ENCODE measurements at regions not wholly inside any gene's neighbourhood (a gene's known extent, or its start where the extent isn't known, plus 50 kb on each side); places are given as distances from the start of the nearest gene placed in this dataset.

DNA sequence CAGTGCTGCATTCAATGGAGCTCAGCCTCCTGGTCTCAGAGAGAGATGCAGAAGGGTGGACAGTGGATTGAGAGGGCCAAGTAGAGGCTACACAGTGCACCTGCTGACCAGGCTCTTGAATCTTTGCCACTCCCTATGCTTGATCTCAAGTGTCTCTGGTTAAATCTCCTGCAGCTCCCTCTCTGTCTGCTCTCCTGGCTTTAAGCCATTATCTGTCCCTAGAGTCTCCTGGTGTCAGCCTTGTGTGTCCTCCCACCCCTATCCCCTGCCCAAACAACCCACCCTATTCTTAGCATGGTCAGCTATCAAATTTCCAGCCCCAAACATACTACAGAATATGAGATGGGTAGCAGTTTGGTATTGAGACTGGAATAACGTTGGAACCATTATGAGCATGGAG is 479.3 kb upstream of the CELF2 start:
- Mint-ChIP-seq H3K4me3 (no peak overlapping the region), H3K9me3 (no peaks in the 10 kb centered on the region), H3K36me3 (no peaks in the 10 kb centered on the region), H3K27ac (no peak overlapping the region), H3K27me3 (no peaks in the 10 kb centered on the region), H3K4me1 (no peaks in the 10 kb centered on the region)
- ATAC-seq: no peak

DNA sequence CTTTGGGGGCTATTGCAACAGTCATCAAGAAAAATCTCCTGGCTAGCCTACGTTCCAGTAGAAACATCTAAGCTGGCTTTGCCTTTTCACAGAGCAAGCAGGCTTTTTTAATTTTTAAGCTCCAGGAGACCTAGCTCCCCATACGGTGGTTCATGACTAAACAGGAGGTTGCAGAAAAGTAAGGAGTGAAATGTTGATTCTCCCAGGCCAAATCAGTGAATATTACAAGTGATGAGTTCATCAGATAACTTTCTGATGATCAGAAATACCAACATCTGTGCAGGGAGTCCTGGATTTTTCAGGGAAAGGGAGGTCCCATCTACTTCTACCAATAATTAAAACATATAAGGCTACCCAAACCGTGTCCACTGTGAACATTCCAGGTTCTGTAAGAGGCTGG is 477.3 kb upstream of the CELF2 start:
- H3K9me3 Mint-ChIP-seq: no peaks in the 10 kb centered on the region
- H3K27me3 Mint-ChIP-seq: no peaks in the 10 kb centered on the region
- H3K27ac Mint-ChIP-seq: no peak overlapping the region
- H3K36me3 Mint-ChIP-seq: no peaks in the 10 kb centered on the region
- H3K4me1 Mint-ChIP-seq: no peaks in the 10 kb centered on the region
- ATAC-seq: no peak
- no peak overlapping the region for H3K4me3 Mint-ChIP-seq

DNA sequence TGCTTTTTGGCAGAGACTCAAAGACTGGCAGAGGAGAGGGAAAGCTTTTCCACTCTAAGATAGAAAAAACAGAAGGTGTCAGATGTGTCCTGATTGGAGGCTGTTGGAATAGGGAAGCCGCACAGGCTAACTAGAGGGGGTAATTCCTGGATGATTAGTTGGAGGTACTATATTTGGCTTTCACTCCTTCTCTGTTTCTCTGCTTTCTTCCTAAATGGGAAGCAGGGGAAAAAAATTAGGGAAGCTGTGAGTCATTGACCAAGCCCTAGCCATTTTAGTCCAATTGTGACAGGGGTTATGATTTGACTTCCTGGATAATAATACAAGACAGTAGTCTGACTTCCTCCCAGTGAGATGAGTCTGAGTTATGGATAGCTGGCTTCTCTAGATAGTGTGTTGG is 475.2 kb upstream of the CELF2 start:
- ATAC-seq: no peak
- H3K27me3 Mint-ChIP-seq: no peaks in the 10 kb centered on the region
- H3K4me1 Mint-ChIP-seq: no peaks in the 10 kb centered on the region
- H3K27ac Mint-ChIP-seq: no peak overlapping the region
- no peaks in the 10 kb centered on the region for H3K36me3 Mint-ChIP-seq
- no peaks in the 10 kb centered on the region for H3K9me3 Mint-ChIP-seq
- no peak overlapping the region for H3K4me3 Mint-ChIP-seq

DNA sequence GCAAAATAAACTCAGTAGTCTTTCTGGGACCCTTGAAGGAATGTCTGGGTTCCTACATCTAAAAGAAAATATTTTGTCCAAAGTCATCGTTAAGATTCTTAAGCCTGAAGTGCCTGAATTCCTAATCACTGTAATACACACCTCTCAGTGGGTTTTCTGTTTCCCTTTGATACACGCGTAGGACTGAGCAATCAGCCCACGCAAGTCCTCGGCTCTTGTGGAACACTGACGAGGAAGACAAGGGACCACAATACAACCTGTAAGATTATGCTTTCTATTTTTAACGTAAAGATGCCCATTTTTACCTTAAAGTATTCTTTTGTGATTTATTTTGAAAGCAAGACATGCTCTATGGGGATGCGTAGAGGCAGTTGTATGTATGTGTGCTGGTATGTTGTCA is 472.8 kb upstream of the CELF2 start:
- ATAC-seq: no peak

DNA sequence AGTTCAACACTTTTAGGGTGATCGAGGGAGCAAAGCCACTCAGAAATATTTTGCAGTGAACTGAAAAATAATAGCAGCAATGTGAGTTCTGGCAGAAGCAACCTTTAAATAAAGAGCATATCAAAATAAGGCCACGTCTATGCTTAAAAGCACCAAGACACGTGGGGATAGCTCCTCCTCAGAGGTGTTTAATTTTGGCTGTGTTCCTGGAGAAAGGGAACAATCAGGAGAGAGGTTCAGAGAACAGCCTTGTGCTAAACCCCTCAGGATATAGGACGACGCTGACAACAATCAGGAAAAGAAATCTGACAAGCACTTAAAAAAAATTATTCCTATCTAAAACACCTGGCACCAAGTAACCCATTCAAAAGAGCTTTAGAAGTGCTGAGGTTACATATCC is 471.9 kb upstream of the CELF2 start:
- Mint-ChIP-seq H3K4me1 (no peaks in the 10 kb centered on the region), H3K27me3 (no peaks in the 10 kb centered on the region), H3K9me3 (no peaks in the 10 kb centered on the region), H3K36me3 (no peaks in the 10 kb centered on the region), H3K4me3 (no peak overlapping the region), H3K27ac (no peak overlapping the region)
- no peak for ATAC-seq

More for the DNA sequence above, 472.8 kb upstream of the CELF2 start:
- no peaks in the 10 kb centered on the region for H3K4me1 Mint-ChIP-seq
- H3K27me3 Mint-ChIP-seq: no peaks in the 10 kb centered on the region
- H3K27ac Mint-ChIP-seq: no peak overlapping the region
- no peaks in the 10 kb centered on the region for H3K36me3 Mint-ChIP-seq
- H3K9me3 Mint-ChIP-seq: no peaks in the 10 kb centered on the region
- no peak overlapping the region for H3K4me3 Mint-ChIP-seq

DNA sequence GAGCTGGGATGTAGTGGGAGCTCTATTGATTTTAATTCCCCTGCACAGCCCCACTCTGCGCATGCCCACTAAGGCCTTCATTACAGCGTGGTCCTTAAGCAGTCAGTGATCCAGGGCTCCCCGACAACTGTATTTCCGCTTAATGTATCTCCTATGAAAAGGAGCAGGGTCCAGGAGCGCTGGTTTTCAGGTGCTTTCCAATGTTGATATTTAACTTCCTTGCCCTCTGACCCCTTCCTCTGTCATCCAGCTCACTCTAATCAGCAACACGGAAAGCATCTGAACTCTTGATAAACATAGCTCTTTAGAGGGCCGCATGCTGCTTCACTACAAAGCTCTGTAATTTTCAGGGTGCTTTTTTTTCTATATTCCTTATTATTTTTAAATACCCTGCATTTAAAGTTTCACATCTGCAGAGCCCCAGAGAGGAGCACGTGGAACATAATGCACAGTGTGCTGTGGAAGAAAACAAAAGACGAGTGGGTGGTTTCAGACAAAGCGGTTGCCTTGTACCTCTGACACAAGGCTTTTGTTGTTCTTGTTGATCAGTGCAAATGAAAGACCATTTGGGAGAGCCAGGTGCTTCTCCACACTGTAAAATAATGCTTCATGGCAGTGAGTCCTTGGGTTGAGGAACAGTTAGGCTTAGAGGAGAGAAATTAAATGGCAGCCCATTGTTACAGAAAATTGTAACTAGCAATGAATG is 465.9 kb upstream of the CELF2 start:
- Mint-ChIP-seq H3K27me3 (no peaks in the 10 kb centered on the region), H3K27ac (no peak overlapping the region), H3K36me3 (no peaks in the 10 kb centered on the region), H3K9me3 (peaks cover 2% of the 10 kb centered on the region), H3K4me1 (no peaks in the 10 kb centered on the region), H3K4me3 (no peak overlapping the region)
- ATAC-seq: no peak

DNA sequence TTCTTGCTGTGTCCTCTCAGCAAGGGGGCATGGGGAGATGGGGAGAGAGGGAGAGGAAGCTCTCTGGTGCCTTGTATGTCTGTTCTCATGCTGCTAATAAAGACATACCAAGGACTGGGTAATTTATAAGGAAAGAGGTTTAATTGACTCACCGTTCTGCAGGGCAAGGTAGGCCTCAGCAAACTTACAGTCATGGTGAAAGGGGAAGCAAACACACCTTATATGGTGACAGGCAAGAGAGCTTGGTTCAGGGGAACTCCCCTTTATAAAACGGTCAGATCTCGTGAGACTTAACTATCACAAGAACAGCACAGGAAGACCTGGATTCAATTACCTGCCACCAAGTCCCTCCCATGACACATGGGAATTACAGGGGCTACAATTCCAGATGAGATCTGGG is 464.7 kb upstream of the CELF2 start:
- no peak for ATAC-seq
- H3K4me3 Mint-ChIP-seq: no peak overlapping the region
- H3K4me1 Mint-ChIP-seq: no peaks in the 10 kb centered on the region
- no peak overlapping the region for H3K27ac Mint-ChIP-seq
- H3K36me3 Mint-ChIP-seq: no peaks in the 10 kb centered on the region
- peaks cover 2% of the 10 kb centered on the region for H3K9me3 Mint-ChIP-seq
- no peaks in the 10 kb centered on the region for H3K27me3 Mint-ChIP-seq

DNA sequence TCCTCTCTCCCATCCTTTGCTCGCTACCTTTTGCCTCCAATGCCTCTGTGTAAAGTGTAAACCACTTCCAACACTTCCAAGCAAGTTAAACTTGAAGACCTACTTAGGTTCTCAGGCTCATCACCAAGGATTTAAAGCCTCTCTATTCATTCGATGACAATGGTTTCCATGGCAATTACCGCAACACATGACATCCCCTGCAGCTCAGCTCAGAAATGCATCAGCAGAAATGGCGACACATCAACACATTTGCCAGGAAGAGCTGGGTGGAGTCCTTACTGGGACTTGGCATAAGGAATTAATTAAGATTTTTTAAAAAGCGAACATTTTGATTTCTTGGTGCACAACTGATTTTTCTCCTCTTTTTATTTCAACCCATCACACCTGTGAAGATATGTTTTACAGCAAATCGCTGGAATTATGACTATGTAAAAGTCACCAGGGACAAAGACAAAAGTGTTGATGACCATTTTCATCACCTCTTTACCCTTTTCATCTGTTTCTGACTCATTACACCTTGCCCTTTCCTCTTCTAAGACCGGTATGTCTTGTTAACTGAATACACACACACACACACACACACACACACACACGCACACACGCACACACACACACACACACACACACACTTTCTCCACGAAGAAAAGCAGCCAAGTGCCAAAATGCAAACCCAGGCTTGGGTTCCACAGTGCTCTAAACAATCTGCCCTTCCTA is 453.4 kb upstream of the CELF2 start:
- Mint-ChIP-seq H3K36me3 (no peaks in the 10 kb centered on the region), H3K9me3 (peaks cover 4% of the 10 kb centered on the region), H3K27me3 (peaks cover 24% of the 10 kb centered on the region), H3K4me1 (no peaks in the 10 kb centered on the region), H3K4me3 (no peak overlapping the region), H3K27ac (no peak overlapping the region)
- ATAC-seq: no peak

DNA sequence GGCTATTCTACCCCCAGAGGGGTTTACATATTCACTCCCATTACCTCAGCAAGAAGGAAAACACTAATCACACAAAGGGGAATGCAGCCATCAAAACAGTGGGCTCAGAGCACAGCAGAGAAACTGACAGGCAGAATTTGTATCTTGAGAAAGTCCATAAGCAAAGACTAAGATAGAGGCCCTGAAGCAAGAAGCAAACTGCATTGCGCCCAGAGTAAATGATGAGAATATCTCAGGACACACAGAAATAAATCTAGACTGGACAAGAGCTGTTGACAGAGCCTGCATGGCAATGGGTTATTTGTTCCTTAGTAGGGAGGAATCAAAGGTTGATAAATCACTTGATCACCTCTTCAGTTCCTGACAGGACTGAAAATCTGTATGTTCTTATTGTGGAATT is 440.7 kb upstream of the CELF2 start:
- Mint-ChIP-seq H3K27ac (no peak overlapping the region), H3K36me3 (no peaks in the 10 kb centered on the region), H3K9me3 (no peaks in the 10 kb centered on the region), H3K4me1 (no peaks in the 10 kb centered on the region), H3K4me3 (no peak overlapping the region), H3K27me3 (no peaks in the 10 kb centered on the region)
- ATAC-seq: no peak

DNA sequence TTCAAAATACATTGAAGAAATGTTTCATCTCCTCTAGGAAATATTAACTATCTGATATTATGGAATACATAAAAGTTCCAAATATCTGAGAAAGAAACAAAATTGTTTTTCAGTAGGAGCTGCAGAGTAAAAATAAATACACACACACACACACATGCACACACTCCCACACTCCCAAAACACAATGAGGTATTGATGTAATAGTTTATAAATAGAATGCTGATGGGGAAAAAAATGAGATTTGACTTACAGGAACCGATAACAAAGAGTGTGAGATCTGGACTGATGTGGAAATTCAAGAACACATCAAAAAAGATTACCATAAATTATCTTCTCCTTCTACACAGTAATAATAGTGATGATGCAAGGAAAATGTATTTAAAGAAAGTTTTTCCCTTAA is 438.0 kb upstream of the CELF2 start:
- H3K4me1 Mint-ChIP-seq: no peaks in the 10 kb centered on the region
- H3K27me3 Mint-ChIP-seq: peaks cover 13% of the 10 kb centered on the region
- H3K27ac Mint-ChIP-seq: no peak overlapping the region
- no peak overlapping the region for H3K4me3 Mint-ChIP-seq
- no peak for ATAC-seq
- no peaks in the 10 kb centered on the region for H3K36me3 Mint-ChIP-seq
- no peaks in the 10 kb centered on the region for H3K9me3 Mint-ChIP-seq

DNA sequence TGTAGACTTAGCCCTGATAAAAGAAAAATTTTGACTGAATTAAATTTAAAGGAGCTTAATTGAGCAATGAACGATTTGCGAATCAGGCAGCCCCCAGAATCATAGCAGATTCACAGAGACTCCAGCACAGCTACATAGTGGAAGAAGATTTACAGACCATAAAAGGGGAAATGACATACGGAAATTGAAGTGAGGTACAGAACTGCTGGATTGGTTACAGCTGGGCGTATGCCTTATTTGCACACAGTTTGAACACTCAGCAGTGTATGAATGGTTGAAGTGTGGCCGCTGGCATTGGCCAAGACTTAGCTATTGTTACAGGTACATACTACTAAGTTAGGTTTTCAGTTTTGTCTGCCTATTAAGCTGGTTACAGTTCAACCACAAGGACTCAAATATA is 433.5 kb upstream of the CELF2 start:
- Mint-ChIP-seq H3K36me3 (no peaks in the 10 kb centered on the region), H3K4me3 (no peak overlapping the region), H3K9me3 (no peaks in the 10 kb centered on the region), H3K4me1 (no peaks in the 10 kb centered on the region), H3K27me3 (peaks cover 17% of the 10 kb centered on the region), H3K27ac (no peak overlapping the region)
- ATAC-seq: no peak

DNA sequence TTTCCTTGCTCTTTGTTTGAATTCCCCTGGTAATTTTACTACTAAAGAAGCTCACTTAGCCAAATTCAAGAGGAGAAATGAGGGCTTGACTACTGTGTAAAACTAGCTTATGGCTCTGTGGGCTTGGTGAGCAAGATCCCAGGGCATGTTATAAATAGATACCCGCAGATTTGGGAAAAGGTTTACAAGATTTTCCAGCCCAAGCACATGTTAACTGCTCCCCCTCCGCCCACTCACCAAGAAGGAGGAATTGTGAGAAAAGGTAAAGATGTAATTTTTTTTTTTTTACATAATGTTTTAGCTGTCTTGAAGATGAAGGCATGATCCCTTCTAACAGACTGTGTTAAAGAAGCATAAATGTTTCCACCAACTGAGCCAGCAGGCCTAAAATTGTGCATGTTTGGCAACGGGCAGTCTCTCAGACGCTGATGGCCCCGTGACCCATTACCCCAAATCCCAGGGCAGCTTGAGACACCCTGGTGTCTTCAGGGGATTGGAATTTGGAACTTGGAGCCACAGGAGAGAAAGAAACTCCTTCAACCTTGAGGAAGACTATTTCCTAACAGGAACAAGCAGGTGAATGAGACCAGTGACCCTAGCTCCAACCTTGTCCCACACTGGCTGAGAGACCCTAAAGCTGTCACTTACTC is 429.8 kb upstream of the CELF2 start:
- Mint-ChIP-seq H3K36me3 (no peaks in the 10 kb centered on the region), H3K4me3 (no peak overlapping the region), H3K4me1 (no peaks in the 10 kb centered on the region), H3K9me3 (no peaks in the 10 kb centered on the region), H3K27me3 (peaks cover 17% of the 10 kb centered on the region), H3K27ac (no peak overlapping the region)
- ATAC-seq: no peak

DNA sequence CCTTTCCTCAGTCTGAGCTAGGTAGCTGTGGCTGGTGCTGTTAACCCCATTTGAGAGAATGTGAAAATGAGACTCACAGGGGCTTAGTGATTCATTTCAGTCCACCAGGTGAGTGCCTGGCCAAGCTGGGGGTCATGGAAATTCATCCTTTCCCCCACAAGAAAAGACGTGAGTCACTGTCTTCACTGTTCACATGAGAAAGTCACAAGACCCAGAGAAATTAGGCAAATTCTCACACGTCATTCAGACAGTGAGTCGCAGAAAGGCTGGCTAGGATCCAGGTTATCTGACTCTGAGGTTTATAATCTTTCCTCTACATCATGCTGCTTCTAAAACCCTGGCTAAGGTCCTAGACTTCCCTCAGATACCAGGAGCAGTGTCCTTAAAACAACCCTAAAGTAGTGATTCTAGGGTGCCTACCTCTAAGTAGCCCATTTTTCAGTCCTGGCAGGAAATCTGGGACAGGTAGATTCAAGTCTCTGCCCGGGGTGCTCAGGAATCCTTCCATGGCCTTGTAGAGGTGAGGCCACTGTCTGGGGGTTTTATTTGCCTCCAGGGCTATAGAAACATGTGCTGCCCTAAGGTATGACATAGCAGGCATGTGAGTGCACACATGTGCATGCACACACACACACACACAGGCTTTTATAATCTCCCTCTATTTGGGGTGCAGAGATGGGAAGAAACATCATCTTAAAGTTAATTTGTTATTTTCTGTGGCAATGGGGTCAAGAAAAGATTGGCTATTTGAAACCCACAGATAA is 427.9 kb upstream of the CELF2 start:
- no peak overlapping the region for H3K4me3 Mint-ChIP-seq
- H3K27me3 Mint-ChIP-seq: peaks cover 4% of the 10 kb centered on the region
- H3K36me3 Mint-ChIP-seq: no peaks in the 10 kb centered on the region
- H3K4me1 Mint-ChIP-seq: no peaks in the 10 kb centered on the region
- ATAC-seq: no peak
- peaks cover 3% of the 10 kb centered on the region for H3K9me3 Mint-ChIP-seq
- H3K27ac Mint-ChIP-seq: no peak overlapping the region

DNA sequence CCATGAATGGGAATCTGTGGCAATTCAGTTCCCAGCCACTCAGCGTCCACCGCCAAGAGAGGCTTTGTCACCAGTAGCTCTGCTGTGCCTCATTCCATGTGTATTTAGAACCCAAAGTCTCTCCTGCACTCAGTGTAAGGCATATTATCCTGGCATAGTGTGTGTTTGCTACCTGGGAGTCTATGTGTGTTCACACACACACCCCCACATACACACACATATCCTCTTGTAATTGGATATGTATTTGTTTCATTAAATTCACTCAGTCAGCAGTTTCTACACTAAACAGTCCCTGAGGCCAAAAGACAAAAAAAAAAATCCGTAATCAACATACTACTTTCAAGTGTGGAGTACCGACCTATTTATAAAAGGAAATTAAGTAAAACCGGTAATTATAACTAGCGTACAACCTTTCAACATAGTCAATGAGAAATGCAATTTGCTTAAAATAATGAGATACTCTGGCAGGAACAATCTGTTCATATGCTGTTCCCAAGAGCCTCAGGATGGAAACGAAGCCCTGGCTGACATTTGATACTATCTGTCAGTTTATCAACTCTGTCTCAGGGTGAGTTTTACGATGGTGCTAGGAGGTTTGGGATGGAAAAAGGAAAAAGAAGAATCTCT is 425.8 kb upstream of the CELF2 start:
- H3K27ac Mint-ChIP-seq: no peak overlapping the region
- no peak for ATAC-seq
- no peaks in the 10 kb centered on the region for H3K4me1 Mint-ChIP-seq

DNA sequence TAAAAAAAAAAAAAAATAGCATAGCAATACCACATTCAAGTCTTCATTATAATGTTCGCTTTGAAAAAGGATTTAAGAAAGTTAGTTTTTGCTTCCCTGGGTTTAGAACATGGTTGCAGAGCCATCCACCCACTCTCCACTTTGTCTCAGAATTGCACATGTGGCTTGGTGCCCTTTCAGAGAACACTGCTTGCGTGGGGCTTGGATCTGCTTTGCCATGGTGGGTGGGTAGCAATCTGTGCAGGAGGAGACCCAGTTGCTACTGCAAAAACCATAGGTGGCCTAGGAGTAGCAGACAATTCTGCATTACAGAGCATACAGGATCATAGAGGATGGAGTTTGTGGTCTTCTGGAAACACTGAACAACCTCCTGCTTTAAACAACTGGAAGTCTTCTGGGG is 421.4 kb upstream of the CELF2 start:
- Mint-ChIP-seq H3K27me3 (no peaks in the 10 kb centered on the region), H3K4me3 (no peak overlapping the region)

More for the DNA sequence above, 425.8 kb upstream of the CELF2 start:
- Mint-ChIP-seq H3K36me3 (no peaks in the 10 kb centered on the region), H3K27me3 (no peaks in the 10 kb centered on the region), H3K9me3 (peaks cover 3% of the 10 kb centered on the region), H3K4me3 (no peak overlapping the region)

More for the DNA sequence above, 421.4 kb upstream of the CELF2 start:
- no peak for ATAC-seq
- peaks cover 3% of the 10 kb centered on the region for H3K9me3 Mint-ChIP-seq
- H3K36me3 Mint-ChIP-seq: no peaks in the 10 kb centered on the region
- H3K4me1 Mint-ChIP-seq: peaks cover 10% of the 10 kb centered on the region
- no peak overlapping the region for H3K27ac Mint-ChIP-seq

Data from stimulated activated memory B cell treated with anti-CD40 and anti-IgM and Interleukin-4, amounts not matched to agents 10 μg/mL and 1 μg/mL and 100 μg/mL, for 72 hours (primary cell).